ENCODE measurements at regions not wholly inside any gene's neighbourhood (a gene's known extent, or its start where the extent isn't known, plus 50 kb on each side); places are given as distances from the start of the nearest gene placed in this dataset.
A peak's percentile ranks its signal among the peaks of the same experiment; 100 is the strongest.

GRCh38 chr12:126860210-126860609 lies 1406.8 kb upstream of the TMEM132C start:
- DNase-seq (ENCODE audit: low read depth, low spot score), result no peak
- no peak overlapping the region for H3K4me3 ChIP-seq (ENCODE audit: low read length)

DNA sequence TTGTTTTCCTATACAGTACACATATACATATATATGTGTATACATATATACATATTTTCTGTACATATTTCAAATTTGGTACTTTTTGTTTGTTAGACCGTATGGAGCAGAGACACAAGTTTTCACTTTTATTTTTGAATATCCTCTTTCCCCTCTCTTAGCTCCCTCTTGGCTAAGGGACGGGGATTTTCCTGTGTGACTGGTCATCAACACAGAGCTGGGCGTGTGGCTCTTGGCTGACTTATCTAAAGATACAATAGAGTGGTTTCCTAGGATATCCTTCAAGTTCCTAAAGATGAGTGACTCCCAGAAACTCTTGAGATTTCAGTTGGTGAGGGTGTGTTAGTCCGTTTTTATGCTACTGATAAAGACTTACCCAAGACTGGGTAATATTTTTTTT lies 1404.5 kb upstream of the TMEM132C start:
- DNase-seq (ENCODE audit: low read depth, low spot score), result no peak
- no peak overlapping the region for H3K4me3 ChIP-seq (ENCODE audit: low read length)

- DNase-seq (ENCODE audit: low read depth, low spot score), result no peak
- H3K4me3 ChIP-seq (ENCODE audit: low read length), result no peak overlapping the region
Measured at GRCh38 chr12:126869644-126870043, 1397.3 kb upstream of the TMEM132C start.

DNA sequence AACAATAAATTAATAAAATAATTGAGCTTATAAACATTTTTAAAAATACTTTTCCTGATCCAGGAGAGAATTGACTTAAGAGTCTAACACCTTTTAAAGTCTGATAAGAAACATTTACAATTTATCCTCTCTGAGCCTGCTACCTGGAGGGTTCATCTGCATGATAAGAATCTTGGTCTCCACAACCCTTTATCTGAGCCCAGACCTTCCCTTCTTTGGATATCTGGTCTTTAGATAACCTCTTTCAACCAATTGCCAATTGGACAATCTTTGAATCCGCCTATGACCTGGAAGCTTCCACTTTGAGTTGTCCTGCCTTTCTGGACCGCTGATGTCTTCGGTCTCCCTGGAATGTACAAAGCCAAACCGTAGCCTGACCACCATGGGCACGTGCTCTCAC lies 1393.3 kb upstream of the TMEM132C start:
- DNase-seq (ENCODE audit: low read depth, low spot score), result no peak
- H3K4me3 ChIP-seq (ENCODE audit: low read length), result no peak overlapping the region

DNA sequence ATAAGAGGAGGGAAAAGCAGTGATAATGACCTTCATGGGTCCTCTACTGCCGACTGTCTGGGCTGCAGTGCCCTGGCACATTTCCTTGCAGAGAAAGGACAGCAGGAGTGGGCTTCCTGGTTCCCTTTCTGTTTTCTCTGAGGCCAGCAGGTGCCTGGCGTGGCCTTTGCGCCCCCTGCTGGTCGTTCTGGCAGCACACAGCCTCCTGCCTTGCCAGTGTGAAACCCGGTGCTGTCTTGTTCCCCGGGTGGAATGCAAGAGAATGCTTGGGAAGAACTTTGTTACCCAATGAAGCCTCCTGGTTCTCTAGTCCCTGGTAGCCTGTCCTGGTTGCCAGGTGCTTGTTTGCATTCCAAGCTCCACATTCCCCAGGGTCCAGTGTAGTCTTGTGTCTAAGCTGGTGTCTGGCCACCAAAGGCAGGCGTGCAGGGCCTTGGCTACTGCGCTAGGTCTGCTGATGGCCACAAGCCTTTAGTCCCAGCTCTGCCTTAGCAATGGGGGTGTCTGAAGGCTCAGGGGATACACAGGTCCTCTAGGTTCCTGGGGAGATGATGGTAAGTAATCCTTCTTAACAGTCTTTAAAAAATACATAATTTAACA lies 1392.4 kb upstream of the TMEM132C start:
- no peak overlapping the region for H3K4me3 ChIP-seq (ENCODE audit: low read length)
- DNase-seq (ENCODE audit: low read depth, low spot score), result peak; percentile 53

GRCh38 chr12:126879842-126880241 lies 1387.1 kb upstream of the TMEM132C start:
- H3K4me3 ChIP-seq (ENCODE audit: low read length), result no peak overlapping the region
- DNase-seq (ENCODE audit: low read depth, low spot score), result no peak

- no peak overlapping the region for H3K4me3 ChIP-seq (ENCODE audit: low read length)
- DNase-seq (ENCODE audit: low read depth, low spot score), result no peak
Measured at GRCh38 chr12:126883697-126884096, 1383.3 kb upstream of the TMEM132C start.

GRCh38 chr12:126889501-126889900 lies 1377.5 kb upstream of the TMEM132C start:
- no peak overlapping the region for H3K4me3 ChIP-seq (ENCODE audit: low read length)
- DNase-seq (ENCODE audit: low read depth, low spot score), result no peak

DNA sequence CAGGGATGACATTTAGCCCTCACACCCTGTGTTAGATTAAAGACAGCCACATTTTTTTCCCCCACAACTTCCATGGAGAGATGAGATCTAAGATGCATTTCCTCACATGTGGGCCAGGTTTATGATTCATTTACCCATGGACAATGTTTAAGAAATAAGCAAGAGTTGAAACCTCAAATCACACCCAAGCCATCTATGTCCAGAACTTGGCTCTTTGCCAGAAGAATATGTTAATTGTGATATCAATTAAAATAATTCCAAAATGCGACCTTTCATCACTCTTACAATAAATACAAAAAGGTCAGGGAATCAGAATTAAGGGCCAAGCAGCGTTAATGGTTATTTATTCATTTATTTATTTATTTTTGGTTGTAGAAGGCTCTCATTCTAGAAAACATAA lies 1376.9 kb upstream of the TMEM132C start:
- DNase-seq (ENCODE audit: low read depth, low spot score), result no peak
- no peak overlapping the region for H3K4me3 ChIP-seq (ENCODE audit: low read length)

- no peak overlapping the region for H3K4me3 ChIP-seq (ENCODE audit: low read length)
- DNase-seq (ENCODE audit: low read depth, low spot score), result no peak
Measured at GRCh38 chr12:126891789-126892188, 1375.2 kb upstream of the TMEM132C start.

- DNase-seq (ENCODE audit: low read depth, low spot score), result no peak
- no peak overlapping the region for H3K4me3 ChIP-seq (ENCODE audit: low read length)
Measured at GRCh38 chr12:126895951-126896913, 1370.7 kb upstream of the TMEM132C start.

DNA sequence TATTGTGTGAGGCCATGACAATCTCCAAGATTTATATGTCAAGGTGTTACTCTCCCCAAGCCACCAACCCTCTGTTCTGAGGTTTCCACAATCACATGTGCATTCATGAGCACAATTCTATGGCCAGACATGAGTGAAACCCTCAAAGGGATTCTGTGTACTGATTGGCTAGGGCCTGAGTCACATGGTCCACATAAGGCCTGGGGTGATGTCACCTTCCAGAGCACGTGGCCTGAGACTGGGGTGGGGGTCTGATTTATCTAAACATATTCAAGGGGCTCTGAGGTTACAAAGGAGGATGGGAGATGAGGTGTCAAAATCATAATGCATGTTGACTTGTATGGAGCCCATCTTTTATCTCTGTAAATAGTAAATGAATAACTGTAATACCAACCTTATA lies 1369.9 kb upstream of the TMEM132C start:
- no peak for DNase-seq (ENCODE audit: low read depth, low spot score)
- no peak overlapping the region for H3K4me3 ChIP-seq (ENCODE audit: low read length)

GRCh38 chr12:126897778-126898177 lies 1369.2 kb upstream of the TMEM132C start:
- H3K4me3 ChIP-seq (ENCODE audit: low read length), result no peak overlapping the region
- DNase-seq (ENCODE audit: low read depth, low spot score), result no peak

DNA sequence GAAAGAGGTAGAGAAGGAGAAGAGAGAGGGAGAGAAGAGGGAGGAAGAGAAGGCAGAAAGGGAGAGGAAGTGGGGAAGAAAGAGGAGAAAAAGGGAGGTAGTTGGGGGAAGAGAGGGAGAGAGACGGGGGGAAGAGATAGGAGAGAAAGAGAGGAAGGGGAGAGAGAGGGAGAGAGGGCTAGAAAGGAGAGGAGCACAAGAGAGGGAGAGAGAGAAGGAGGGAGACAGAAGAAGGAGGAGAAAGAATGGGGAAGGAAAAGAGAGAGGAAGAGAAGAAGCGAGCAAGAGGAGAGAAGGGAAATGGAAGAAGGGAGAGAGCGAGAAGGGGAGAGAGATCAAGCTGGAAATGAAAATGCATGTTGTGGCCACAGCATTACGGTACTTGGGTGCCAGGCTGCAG lies 1368.4 kb upstream of the TMEM132C start:
- no peak overlapping the region for H3K4me3 ChIP-seq (ENCODE audit: low read length)
- no peak for DNase-seq (ENCODE audit: low read depth, low spot score)

- no peak for DNase-seq (ENCODE audit: low read depth, low spot score)
Measured at GRCh38 chr12:126899926-126900792, 1366.8 kb upstream of the TMEM132C start.

GRCh38 chr12:126903027-126903876 lies 1363.7 kb upstream of the TMEM132C start:
- no peak for DNase-seq (ENCODE audit: low read depth, low spot score)

More at GRCh38 chr12:126899926-126900792, 1366.8 kb upstream of the TMEM132C start:
- H3K4me3 ChIP-seq (ENCODE audit: low read length), result no peak overlapping the region

DNA sequence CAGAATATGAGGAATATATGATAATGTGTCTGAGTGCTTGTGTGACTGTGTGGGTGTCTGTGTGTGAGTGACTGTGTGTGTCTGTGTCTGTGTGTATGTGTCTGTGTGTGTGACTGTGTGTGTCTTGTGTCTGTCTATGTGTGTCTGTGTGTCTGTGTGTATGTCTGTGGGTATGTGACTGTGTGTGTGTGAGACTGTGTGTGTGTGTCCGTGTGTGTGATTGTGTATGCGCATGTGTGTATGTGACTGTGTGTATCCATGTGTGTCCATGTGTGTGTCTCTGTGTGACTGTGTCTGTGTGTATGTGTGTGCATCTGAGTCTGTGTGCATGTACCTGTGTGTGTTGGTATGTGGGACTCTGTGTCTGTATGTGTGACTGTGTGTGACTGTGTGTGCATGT lies 1361.2 kb upstream of the TMEM132C start:
- DNase-seq (ENCODE audit: low read depth, low spot score), result no peak
- no peak overlapping the region for H3K4me3 ChIP-seq (ENCODE audit: low read length)

More at GRCh38 chr12:126903027-126903876, 1363.7 kb upstream of the TMEM132C start:
- no peak overlapping the region for H3K4me3 ChIP-seq (ENCODE audit: low read length)

GRCh38 chr12:126907900-126908764 lies 1358.8 kb upstream of the TMEM132C start:
- no peak for DNase-seq (ENCODE audit: low read depth, low spot score)
- no peak overlapping the region for H3K4me3 ChIP-seq (ENCODE audit: low read length)

Data from Jurkat, Clone E6-1 (cell line).